HG03280 (cell line): ENCODE measurements at regions not wholly inside any gene's neighbourhood (a gene's known extent, or its start where the extent isn't known, plus 50 kb on each side); places are given as distances from the start of the nearest gene placed in this dataset.
"Not testable (repeated sequence)": the region's sequence is repeated elsewhere in the genome, so short reads cannot be mapped to it uniquely, and the experiment has no call there.

ENCODE experiments used
- ATAC-seq: cut with Tn5 transposase; IDR thresholded peaks from one replicate; pipeline ENCODE4 v1.9.1; 2021; ENCODE audit warnings: mild to moderate bottlenecking, moderate library complexity; ENCODE audit not compliant: unreplicated experiment

DNA sequence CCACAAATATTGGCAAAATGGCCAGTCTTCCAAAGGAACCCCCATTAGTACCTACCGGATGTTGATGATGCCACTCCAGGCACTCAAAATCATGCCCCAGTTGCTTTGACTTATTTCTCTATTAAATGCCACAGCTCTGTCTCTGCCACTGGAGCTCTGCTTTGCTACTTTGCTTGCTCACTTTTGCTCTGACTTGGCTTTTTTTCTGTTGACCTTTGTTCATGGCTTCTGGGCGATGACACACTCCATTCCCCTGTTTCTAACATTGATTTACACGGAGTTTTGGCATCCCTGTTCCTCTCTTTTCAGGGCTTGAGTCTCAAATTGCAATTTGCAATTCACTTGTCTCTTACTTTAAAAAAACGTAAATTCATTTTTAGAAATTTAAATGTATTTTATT lies 217.1 kb upstream of the SPRY2 start:
- ATAC-seq, result no peak

DNA sequence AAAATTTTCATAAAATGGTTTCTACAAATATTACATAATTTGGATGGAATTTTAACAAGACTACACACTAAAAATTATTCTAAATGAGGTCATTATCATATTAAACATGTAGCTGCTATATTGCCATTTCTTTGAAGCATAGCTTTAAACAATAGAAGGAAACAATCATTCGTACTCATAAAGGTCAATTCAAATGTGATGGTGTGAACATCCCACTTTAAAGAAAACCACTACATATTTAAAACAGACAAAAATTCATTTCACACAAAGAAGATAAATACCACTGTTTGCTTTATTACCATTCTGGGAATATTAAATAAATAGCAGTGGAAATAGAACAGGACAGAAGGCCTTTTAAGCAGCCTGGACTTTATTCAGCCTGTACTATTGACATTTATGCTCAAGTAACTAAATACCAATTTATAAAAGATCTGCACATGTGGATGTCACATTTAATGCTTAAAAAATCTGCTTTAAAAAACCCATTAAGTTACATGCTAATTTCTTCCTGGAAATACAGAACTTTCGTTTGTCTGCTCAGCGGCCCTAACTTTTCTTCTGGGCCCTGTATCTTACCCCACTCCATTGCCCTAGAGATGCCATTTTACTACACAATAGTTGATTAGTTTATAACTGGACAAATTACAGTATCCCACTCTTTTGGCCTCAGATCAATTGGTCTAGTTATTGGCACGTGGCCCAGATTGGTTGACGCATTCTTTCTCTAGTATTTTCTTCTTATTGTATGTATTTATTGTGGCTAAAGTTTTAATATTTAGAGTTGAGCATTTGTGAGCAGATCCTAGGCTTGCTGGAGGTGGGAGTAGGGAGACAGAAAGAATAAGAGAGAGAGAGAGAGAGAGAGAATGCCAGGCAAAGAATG lies 215.1 kb upstream of the SPRY2 start:
- no peak for ATAC-seq

DNA sequence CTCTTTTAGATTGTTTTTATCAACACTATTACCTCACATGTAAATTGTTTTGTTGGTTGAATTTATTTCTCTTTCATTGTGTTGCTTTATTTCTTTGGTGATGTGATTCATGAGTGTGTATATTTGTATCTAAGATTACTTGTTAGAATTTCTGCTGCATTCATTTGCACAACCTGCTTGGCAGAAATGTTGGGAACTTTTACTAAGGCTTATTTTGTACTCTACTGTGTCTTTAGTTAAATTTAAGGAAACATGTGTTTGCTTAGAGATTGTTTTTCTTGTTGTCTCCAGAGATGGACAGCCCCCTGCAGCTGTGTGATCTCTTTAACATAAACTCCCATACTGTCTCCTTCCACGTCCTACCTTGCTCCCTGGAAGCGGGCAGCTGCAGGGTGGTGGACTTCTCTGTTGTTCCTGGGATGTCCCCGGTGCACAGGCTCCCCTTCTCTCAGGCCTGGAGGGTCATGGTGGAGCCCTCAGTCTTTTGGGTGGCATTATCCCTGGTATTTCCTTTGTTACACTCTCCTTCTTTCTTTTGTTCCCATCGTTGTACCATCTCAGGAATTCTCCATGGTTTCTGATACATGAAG lies 212.0 kb upstream of the SPRY2 start:
- no peak for ATAC-seq

DNA sequence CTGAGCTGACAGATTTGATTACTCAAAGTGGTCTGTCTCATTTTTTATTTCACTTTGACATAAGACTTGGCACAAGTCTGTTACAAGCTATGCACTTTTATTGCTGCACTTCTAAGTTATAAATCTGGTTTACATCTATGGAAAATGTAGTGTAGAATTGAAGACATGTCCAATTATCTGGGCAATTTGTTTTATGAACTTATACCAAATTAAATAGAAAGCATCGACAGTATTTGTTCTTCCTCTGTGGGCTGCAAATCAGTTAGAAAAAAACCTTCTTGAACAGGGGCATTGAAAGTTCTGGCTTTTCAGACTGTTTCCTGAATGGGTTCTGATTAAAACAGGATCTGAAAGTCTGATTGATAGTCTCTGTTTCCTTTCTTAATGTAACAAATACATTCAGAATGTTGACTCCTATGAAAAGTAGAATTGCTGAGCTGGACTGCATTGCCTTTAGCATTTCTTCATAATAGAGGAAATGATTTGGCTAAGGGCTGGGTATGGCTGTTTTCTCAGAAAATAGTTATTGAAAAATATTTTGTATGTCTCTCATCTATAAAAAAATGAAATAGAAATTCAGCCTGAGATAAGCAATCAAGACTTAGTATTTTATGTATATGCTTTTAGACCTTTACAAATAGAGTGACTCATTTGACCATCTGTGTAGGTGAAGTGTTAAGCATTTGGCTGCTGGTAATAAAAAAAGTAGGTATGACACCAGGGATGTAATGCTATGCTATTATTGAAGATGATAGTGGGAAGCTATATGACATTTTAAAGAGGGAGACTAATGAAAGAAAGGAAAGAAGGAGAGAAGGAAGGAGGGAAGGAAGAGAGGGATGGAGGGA lies 210.9 kb upstream of the SPRY2 start:
- ATAC-seq, result no peak

DNA sequence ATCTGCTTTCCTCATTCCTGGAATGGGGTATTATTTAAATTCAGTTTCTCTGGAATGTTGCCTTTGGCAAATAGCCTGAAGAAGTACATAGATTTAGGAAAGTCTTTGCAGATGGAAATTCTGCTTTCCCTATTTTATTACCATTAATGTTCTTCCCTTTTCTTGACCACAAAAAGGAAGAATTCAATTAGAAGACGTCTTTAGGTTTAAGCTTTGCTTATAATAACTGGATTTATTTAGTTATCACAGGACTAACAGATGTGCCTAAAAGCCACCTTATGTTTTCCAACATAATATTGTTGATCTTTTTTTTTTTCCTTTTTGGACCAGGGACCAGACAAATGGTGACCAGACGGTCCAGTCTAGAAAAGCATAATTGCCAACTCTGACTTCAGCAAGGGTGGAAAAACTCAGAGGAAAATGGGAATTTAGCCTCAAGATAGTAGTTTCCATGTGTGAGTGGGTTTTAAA lies 210.1 kb upstream of the SPRY2 start:
- ATAC-seq, result no peak

DNA sequence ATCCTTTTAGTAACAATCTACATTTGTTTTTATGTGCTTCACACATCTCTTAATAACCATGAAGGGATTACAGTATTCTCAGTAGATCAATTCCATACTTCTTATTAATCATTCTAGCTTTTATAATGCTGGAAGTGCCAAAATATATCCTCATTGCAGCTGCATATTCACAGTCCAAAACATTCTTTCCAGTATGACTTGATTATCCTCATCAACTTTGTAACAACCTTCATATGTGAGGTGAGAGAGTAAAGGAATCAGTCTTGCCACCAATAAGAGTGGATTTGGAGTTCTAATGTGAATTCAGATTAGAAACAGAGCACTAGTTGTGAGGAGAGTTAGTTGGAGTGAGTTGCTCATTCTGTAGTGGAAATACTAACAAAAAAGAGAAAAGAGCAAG lies 208.0 kb upstream of the SPRY2 start:
- ATAC-seq, result no peak

DNA sequence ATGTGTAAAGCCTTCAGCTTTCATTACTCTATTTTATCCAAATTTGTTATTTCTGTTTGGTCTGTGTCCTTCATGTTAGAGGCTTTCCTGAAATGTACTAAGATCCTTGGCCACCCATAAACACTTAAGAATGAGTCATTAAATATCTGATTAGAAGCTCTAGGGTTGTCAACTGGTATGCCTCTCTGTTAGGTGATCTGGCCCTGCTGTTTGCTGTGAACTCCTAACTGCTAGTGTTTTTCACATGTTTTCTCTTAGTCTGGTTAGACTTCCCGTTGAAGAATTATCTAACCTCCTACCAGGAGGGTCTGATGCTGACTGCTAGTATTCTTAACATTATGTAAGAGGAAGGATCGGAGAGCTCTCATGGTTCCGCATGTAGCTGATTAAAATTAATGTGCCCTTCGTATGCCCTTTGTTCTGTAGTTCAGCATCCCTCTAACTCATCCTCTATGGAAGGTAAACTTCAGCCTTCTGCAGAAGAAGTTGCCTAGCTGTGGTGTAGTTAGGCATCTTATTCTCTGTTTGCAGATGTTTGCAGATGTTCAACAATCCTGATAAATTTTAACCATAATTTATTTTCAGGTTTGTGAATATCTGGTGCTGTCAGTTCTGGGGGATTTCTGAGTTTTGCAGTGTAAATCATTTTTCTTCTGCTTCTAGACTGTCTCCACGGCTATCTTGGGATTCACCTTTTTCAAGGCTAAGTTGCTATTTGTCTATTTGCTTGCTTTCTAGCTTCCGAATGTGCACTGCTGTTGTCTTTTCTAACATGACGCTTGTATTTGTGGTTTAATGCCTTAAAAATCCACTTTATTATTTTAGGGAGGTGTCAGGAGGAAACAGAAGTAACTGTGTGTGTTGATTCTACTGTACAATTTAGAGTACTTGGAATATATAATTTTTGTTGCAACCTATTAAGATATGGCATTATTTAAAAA lies 207.2 kb upstream of the SPRY2 start:
- ATAC-seq, result no peak

DNA sequence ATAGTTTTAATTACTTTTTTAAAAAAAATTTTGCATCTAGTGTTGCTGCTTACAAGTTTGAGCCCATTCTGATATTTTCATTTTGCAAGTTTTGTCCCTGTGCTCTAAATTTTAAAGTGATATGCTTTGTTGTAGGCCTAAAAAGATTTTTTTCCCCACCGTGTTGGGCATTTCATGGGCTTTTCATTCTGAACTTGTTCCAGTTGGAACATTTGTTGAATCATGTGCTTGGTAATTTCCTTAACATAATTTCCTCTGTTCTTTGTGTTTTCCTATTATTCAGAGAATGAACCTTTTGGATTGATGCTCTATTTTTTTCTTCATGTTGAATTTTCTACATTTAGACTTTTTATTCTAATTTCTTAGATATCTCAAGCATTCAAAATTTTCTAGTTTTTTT lies 206.4 kb upstream of the SPRY2 start:
- no peak for ATAC-seq

DNA sequence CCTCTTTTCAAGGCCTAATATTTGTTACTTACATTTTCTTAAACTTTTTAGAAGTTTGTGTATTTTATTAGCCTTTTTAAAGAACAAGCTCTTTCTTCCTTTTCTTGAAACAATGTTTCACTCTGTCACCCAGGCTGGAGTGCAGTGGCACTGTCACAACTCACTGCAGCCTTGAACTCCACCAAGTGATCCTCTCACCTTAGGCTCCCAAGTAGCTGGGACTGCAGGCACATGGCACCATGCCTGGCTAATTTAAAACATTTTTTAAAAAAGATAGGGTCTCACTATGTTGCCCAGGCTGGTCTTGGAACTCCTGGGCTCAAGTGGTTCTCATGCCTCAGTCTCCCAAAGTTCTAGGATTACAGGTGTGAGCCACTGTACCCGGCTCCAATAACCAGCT lies 192.2 kb upstream of the SPRY2 start:
- no peak for ATAC-seq

DNA sequence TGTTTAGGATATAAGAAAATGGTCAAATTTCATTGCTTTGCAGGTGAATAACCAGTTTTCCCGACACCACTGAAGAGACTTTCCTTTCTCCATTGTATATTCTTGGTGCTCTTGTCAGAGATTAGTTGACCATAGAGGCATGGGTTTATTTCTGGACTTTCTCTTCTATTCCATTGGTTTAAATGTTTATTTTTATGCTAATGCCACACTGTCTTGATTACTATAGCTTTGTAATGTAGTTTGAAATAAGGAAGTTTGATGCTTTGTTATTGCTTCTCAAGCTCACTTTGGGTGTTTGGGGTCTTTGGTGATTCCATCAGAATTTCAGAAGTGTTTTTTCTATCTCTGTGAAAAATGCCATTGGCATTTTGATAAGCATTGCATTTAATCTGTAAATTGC lies 190.0 kb upstream of the SPRY2 start:
- ATAC-seq, result no peak

DNA sequence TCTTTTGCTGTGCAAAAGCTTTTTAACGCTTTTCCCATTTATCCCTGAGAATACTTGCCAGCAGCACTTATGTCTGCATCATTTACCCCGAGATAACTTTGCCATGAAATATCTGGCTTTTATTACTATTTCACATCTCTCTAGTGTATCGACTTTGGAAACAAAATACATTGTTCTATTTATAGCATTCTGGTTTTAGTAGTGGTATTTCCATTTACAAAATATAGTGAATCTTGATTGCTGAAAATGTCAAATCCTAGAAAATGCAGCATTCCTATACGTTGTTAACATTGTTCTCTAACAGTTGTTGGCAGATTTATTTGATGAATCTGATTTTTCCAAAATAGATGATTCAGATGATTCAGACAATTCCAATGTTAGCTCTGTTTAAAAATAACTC lies 189.3 kb upstream of the SPRY2 start:
- ATAC-seq, result no peak

DNA sequence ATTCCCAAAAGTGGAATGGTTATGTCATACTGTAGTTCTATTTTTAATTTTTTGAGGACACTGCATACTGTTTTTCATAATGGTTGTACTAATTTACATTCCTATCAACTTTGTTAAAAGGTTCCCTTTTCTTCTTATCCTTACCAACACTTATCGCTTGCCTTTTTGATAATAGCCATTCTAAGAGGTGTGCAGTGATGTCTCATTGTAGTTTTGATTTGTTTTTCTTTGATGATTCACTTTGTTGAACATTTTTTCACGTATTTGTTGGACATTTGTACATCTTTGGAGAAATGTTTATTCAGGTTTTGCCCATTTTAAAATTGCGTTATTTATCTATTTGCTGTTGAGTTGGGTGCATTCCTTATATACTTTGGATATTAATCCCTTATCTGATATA lies 188.8 kb upstream of the SPRY2 start:
- no peak for ATAC-seq

DNA sequence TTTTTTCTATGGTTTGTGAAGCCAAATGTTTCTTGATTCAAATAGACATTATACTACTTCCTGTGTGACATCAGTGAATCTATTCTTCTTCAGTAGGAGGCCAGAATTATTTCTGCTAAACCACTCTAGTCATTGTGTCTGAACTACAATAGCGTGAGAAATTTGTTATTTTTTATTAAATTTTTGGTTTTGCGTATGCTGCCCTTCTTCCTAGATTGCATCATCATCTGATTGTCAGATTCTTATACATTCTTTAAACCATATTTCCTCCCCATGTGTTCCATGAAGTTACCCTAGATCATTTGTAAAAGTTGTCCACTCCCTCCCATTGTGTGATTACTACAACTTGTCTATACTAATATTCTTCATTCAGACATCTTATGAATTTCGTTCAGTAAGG lies 187.8 kb upstream of the SPRY2 start:
- no peak for ATAC-seq

DNA sequence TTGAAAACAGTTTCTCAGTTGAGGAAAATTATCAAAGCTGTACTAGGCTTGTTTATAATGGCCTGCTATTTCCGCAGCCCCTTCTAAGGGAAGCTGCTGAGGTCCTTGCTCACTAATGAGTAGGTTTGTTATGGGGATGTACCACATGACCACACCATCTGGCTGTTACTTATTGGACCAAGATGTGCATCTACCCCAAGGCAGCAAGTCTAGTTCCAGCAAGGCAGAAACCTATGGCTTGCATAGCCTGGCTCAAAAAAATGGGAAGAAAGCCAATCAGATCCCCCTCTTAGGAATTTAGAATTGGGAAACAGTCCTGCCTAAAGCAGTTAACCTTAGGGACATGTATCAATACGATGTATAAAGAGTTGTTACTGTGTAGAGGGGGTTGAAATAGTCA lies 186.5 kb upstream of the SPRY2 start:
- ATAC-seq, result no peak

DNA sequence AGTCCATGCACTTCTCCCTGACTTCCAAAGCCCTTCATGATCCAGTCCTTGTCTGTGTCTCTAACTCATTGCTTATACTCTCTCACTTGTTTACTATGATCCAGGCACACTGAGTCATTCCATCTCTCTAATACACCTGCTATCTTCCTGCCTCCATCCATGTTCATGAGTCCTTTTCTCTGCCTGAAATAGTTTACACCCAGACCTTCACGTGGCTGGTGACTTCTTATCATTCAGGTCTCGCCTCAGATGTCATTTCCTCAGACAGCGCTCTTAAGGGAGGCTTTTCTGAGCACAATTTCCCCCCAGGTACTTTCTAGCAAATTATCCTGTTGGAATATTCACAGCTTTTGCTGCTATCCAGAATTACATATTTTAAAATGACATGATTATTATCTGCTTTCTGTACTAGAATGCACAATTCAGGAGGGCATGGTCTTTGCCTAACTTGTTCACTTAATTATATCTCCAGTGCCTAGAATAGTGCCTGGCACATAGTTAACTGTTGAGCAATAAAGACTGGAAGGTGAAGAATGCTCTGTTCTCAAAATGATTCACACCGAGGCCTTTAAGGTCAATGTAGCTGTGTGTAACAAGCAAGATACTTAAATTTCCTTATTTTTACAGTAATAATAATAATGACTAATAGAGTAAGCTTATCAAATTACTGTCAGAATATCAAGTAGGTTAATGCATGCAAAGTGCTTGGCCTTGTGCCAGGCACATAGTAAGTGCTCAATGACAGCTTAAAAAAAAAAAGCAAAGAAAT lies 183.7 kb upstream of the SPRY2 start:
- ATAC-seq, result no peak

DNA sequence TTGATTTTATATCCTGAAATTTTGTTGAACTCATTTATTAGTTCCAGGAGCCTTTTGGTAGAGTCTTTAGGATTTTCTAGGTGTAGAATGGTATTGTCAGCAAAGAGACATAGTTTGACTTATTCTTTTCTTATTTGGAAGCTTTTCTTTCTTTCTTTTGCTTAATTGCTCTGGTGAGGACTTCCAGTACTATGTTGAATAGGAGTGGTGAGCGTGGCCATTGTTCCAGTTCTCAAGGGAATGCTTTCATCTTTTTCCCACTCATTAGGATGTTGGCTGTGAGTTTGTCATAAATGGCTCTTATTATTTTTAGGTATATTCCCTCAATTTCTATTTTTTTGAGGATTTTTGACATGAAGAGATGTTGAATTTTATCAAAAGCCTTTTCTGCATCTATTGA lies 182.2 kb upstream of the SPRY2 start:
- no peak for ATAC-seq

DNA sequence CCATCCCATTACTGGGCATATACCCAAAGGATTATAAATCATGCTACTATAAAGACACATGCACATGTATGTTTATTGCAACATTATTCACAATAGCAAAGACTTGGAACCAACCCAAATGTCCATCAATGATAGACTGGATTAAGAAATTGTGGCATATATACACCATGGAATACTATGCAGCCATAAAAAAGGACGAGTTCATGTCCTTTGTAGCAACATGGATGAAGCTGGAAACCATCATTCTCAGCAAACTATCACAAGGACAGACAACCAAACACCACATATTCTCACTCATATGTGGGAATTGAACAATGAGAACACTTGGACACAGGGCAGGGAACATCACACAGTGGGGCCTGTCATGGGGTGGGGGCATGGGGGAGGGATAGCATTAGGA lies 181.5 kb upstream of the SPRY2 start:
- not testable (repeated sequence) for ATAC-seq

DNA sequence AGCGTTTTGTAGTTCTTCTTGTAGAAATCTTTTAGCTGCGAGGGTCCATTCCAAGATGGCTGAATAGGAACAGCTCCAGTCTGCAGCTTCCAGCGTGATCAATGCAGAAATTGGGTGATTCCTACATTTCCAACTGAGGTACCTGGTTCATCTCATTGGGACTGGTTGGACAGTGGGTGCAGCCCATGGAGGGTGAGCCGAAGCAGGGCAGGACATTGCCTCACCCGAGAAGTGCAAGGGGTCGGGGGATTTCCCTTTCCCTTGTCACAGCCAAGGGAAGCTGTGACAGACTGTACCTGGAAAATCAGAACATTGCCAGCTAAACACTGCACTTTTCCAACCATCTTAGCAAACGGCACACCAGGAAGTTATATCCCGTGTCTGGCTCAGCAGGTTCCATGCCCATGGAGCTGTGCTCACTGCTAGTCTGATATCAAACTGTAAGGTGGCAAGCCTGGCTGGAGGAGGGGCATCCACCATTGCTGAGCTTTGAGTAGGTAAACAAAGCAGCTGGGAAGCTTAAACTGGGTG lies 176.0 kb upstream of the SPRY2 start:
- ATAC-seq, result no peak

DNA sequence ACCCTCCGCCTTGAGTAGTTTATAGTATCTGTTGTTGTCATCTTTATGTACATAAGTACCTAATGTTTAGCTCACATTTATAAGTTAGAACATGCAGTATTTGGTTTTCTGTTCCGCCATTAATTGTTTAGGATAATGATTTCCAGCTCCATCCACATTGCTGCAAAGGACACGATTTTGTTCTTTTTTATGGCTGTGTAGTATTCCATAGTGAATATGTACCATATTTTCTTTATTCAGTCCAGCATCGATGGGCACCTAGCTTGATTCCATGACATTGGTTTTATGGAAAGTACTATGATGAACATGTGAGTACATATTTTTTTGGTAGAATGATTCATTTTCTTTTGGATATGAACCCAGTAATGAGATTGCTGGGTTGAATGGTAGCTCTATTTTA lies 174.4 kb upstream of the SPRY2 start:
- no peak for ATAC-seq

DNA sequence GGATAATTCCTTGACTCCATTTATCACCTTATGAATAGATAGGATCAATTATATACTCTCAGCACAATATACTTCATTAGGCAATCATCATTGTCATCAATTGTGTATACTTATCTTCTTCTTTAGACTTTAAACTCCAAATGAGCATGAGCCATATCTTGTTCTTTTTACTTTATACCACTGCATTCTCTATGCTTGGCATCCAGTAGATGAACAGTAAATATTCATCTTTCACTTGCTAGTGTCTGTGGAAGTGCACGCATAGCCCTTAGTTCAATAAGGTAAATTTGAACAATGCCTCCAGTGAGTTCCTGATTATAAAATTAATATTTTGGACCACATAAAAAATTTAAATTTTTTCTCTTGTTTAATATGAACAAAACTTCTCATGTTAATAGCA lies 172.3 kb upstream of the SPRY2 start:
- no peak for ATAC-seq
